ENCODE measurements at regions not wholly inside any gene's neighbourhood (a gene's known extent, or its start where the extent isn't known, plus 50 kb on each side); places are given as distances from the start of the nearest gene placed in this dataset.

GRCh38 chr14:22422238-22422637 is 166.8 kb downstream of the DAD1 start:
- Histone ChIP-seq H4K8ac (ENCODE audit: extremely low read depth, insufficient read depth, low read length) (no peak overlapping the region; the same call in 1 of the 2 replicates), H4K20me1 (replicated peaks in 1 of 2; ENCODE audit: control insufficient read depth in 1 of 2, insufficient read depth in 2 of 2, low read length in 2 of 2) (no peaks in the 10 kb centered on the region), H2BK5ac (ENCODE audit: low read depth, low read length) (no peak overlapping the region), H3K79me1 (ENCODE audit: low read depth, low read length) (no peaks in the 10 kb centered on the region), H3K23ac (ENCODE audit: insufficient read length) (no peak overlapping the region), H2BK12ac (ENCODE audit: low read depth, low read length) (no peak overlapping the region), H3K4ac (replicated peaks; ENCODE audit: insufficient read length, low read depth, low read length) (no peak overlapping the region), H2AK5ac (ENCODE audit: low read depth, low read length) (no peak overlapping the region), H2BK20ac (ENCODE audit: low read length) (no peak overlapping the region), H3K9ac (replicated peaks in 1 of 4; ENCODE audit: extremely low read depth in 1 of 4, low read depth in 3 of 4, low read length in 3 of 4) (no peak overlapping the region), H3K4me3 (ENCODE audit: extremely low read depth in 1 of 4, insufficient read depth in 2 of 4, low read depth in 3 of 4, low read length in 4 of 4) (no peak overlapping the region), H3K23me2 (ENCODE audit: low read depth, low read length) (no peaks in the 10 kb centered on the region), H3K27me3 (replicated peaks in 1 of 4; ENCODE audit: control insufficient read depth in 3 of 4, extremely low read depth in 1 of 4, insufficient read depth in 3 of 4, low read length in 3 of 4) (no peaks in the 10 kb centered on the region), H3K9me3 (ENCODE audit: insufficient read depth in 2 of 2, low read depth in 1 of 2, low read length in 1 of 2) (no peaks in the 10 kb centered on the region), H4K91ac (replicated peaks; ENCODE audit: insufficient read length, low read length) (no peak overlapping the region), H3K4me1 (replicated peaks in 1 of 4; ENCODE audit: control insufficient read depth in 3 of 4, insufficient read depth in 4 of 4, low read length in 3 of 4) (peaks cover 0 to 2% (median 0%) of the 10 kb centered on the region in 4 experiments; a peak in 1 of 7 replicates), H2BK15ac (ENCODE audit: low read length) (no peak overlapping the region), H3K27ac (ENCODE audit: low read depth, low read length) (no peak overlapping the region), H3K18ac (ENCODE audit: extremely low read depth, low read length) (no peak overlapping the region), H2AFZ (ENCODE audit: low read length) (no peak overlapping the region), H3K56ac (replicated peaks; ENCODE audit: insufficient read length, low read depth, low read length) (no peak overlapping the region), H2BK120ac (replicated peaks; ENCODE audit: low read depth, low read length) (no peak overlapping the region), H3K14ac (ENCODE audit: insufficient read length) (no peak overlapping the region), H4K5ac (ENCODE audit: insufficient read length, low read depth, low read length) (no peak overlapping the region), H3K4me2 (ENCODE audit: insufficient read depth in 1 of 2, low read depth in 2 of 2, low read length in 2 of 2) (no peak overlapping the region), H3K36me3 (ENCODE audit: control insufficient read depth in 2 of 4, insufficient read depth in 4 of 4, low read length in 3 of 4) (no peaks in the 10 kb centered on the region), H3K79me2 (ENCODE audit: control insufficient read depth in 1 of 2, insufficient read depth in 2 of 2, low read length in 2 of 2) (no peaks in the 10 kb centered on the region)
- POLR2A ChIA-PET (ENCODE audit: partially characterized antibody), result no interaction called here
- no peak for DNase-seq (ENCODE audit: low read depth in 1 of 2, low spot score in 2 of 2)
- no peak for FAIRE-seq
- 85% methylated on average over 3 of the region's 3 CpGs; no CpG with 5 or more reads in 1 of the 2 experiments for WGBS, 2 experiments (ENCODE audit: extremely low coverage in 1 of 2, insufficient coverage in 1 of 2, insufficient read length in 1 of 2, insufficient replicate concordance in 2 of 2, low coverage in 1 of 2, low lambda C conversion rate in 2 of 2, missing lambda C conversion rate in 1 of 2)
- TF ChIP-seq CHD1 (IDR thresholded peaks at IDR 0.05; ENCODE audit: low read depth, low read length), result no peak
- no peak for TF ChIP-seq POLR2A (IDR thresholded peaks at IDR 0.05; ENCODE audit: control extremely low read depth in 1 of 2, low read depth in 2 of 2, low read length in 2 of 2)
- TF ChIP-seq ZNF274 (IDR thresholded peaks at IDR 0.05; ENCODE audit: borderline replicate concordance, extremely low read depth, low read length), result no peak
- no peak for TF ChIP-seq EGR1 (IDR thresholded peaks at IDR 0.05; ENCODE audit: borderline replicate concordance, low read depth, low read length)
- no peak for TF ChIP-seq SP4 (IDR thresholded peaks at IDR 0.05; ENCODE audit: low read length)
- CTCF ChIA-PET (ENCODE audit: partially characterized antibody), result interaction anchor here (0.8 to 1.7 kb wide), 7 partner anchors 15 to 344 kb away, joined by 3 to 4 read pairs (median 3); partner anchors contain the start of gene OXA1L
